K562 (cell line): ENCODE measurements at regions not wholly inside any gene's neighbourhood (a gene's known extent, or its start where the extent isn't known, plus 50 kb on each side); places are given as distances from the start of the nearest gene placed in this dataset.

Experiments
- FOXK2 ChIP-seq, 2 experiments: fragments of 450-650 bp; IDR thresholded peaks in 1 of 2; conservative IDR thresholded peaks in 1 of 2; 2 replicates each; pipeline ENCODE4 v1.6.1; 2016; ENCODE audit warnings: low read depth in 2 of 2, mild to moderate bottlenecking in 1 of 2
- KLF1 ChIP-seq: fragments of 450-650 bp; IDR thresholded peaks from 2 replicates; pipeline ENCODE4 v1.6.1; 2016; ENCODE audit warnings: missing genetic modification characterization, missing compliant biosample characterization
- STAG1 ChIP-seq: sonication (generic); formaldehyde crosslinking; IDR thresholded peaks from 2 replicates; pipeline ENCODE4 v1.5.0; 2020; ENCODE audit warnings: missing genetic modification reagents, borderline replicate concordance
- ZKSCAN8 ChIP-seq: fragments of 200-800 bp; sonication (Bioruptor generic); IDR thresholded peaks from 2 replicates; pipeline ENCODE4 v1.6.1; 2016; ENCODE audit warnings: missing genetic modification characterization, missing compliant biosample characterization
- TF ChIP-seq, protein P1 (sequence below), 2 experiments: fragments of 450-650 bp in 1 of 2; IDR thresholded peaks; 2 replicates each; pipeline ENCODE4 v1.6.1; 2011 to 2017; ENCODE audit warnings: low read depth in 2 of 2, antibody characterized with exemption in 1 of 2, borderline replicate concordance in 1 of 2, low read length in 1 of 2, mild to moderate bottlenecking in 1 of 2, mixed read lengths in 1 of 2; ENCODE audit not compliant: control insufficient read depth in 1 of 2
- TF ChIP-seq, protein P2 (sequence below): fragments of 250-450 bp; sonication (Bioruptor Pico); IDR thresholded peaks from 2 replicates; pipeline ENCODE4 v1.8.0; 2021; ENCODE audit warnings: mild to moderate bottlenecking, moderate library complexity
- TF ChIP-seq, protein P3 (sequence below): sonication (generic); formaldehyde crosslinking; IDR thresholded peaks from 2 replicates; pipeline ENCODE4 v1.8.0; 2022; ENCODE audit warnings: mild to moderate bottlenecking, missing genetic modification reagents

GRCh38 chr10:1802413-1802812, 65.1 kb upstream of the ADARB2 start (continued):
- TF ChIP-seq, protein P1, sequence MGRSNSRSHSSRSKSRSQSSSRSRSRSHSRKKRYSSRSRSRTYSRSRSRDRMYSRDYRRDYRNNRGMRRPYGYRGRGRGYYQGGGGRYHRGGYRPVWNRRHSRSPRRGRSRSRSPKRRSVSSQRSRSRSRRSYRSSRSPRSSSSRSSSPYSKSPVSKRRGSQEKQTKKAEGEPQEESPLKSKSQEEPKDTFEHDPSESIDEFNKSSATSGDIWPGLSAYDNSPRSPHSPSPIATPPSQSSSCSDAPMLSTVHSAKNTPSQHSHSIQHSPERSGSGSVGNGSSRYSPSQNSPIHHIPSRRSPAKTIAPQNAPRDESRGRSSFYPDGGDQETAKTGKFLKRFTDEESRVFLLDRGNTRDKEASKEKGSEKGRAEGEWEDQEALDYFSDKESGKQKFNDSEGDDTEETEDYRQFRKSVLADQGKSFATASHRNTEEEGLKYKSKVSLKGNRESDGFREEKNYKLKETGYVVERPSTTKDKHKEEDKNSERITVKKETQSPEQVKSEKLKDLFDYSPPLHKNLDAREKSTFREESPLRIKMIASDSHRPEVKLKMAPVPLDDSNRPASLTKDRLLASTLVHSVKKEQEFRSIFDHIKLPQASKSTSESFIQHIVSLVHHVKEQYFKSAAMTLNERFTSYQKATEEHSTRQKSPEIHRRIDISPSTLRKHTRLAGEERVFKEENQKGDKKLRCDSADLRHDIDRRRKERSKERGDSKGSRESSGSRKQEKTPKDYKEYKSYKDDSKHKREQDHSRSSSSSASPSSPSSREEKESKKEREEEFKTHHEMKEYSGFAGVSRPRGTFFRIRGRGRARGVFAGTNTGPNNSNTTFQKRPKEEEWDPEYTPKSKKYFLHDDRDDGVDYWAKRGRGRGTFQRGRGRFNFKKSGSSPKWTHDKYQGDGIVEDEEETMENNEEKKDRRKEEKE (IDR thresholded peaks at IDR 0.05; ENCODE audit: borderline replicate concordance in 1 of 2, control insufficient read depth in 1 of 2, low read depth in 2 of 2, low read length in 1 of 2) = no peak
- TF ChIP-seq, protein P2, sequence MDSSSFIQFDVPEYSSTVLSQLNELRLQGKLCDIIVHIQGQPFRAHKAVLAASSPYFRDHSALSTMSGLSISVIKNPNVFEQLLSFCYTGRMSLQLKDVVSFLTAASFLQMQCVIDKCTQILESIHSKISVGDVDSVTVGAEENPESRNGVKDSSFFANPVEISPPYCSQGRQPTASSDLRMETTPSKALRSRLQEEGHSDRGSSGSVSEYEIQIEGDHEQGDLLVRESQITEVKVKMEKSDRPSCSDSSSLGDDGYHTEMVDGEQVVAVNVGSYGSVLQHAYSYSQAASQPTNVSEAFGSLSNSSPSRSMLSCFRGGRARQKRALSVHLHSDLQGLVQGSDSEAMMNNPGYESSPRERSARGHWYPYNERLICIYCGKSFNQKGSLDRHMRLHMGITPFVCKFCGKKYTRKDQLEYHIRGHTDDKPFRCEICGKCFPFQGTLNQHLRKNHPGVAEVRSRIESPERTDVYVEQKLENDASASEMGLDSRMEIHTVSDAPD (CRISPR knock-in tag) = no peak
- TF ChIP-seq, protein P3, sequence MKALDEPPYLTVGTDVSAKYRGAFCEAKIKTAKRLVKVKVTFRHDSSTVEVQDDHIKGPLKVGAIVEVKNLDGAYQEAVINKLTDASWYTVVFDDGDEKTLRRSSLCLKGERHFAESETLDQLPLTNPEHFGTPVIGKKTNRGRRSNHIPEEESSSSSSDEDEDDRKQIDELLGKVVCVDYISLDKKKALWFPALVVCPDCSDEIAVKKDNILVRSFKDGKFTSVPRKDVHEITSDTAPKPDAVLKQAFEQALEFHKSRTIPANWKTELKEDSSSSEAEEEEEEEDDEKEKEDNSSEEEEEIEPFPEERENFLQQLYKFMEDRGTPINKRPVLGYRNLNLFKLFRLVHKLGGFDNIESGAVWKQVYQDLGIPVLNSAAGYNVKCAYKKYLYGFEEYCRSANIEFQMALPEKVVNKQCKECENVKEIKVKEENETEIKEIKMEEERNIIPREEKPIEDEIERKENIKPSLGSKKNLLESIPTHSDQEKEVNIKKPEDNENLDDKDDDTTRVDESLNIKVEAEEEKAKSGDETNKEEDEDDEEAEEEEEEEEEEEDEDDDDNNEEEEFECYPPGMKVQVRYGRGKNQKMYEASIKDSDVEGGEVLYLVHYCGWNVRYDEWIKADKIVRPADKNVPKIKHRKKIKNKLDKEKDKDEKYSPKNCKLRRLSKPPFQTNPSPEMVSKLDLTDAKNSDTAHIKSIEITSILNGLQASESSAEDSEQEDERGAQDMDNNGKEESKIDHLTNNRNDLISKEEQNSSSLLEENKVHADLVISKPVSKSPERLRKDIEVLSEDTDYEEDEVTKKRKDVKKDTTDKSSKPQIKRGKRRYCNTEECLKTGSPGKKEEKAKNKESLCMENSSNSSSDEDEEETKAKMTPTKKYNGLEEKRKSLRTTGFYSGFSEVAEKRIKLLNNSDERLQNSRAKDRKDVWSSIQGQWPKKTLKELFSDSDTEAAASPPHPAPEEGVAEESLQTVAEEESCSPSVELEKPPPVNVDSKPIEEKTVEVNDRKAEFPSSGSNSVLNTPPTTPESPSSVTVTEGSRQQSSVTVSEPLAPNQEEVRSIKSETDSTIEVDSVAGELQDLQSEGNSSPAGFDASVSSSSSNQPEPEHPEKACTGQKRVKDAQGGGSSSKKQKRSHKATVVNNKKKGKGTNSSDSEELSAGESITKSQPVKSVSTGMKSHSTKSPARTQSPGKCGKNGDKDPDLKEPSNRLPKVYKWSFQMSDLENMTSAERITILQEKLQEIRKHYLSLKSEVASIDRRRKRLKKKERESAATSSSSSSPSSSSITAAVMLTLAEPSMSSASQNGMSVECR = no peak
- TF ChIP-seq ZKSCAN8 (CRISPR knock-in tag) = no peak
- TF ChIP-seq STAG1 = no peak
- TF ChIP-seq FOXK2 (conservative IDR thresholded peaks at IDR 0.05 in 1 of 2, IDR thresholded peaks at IDR 0.05 in 1 of 2; ENCODE audit: low read depth in 2 of 2) = no peak
- no peak for TF ChIP-seq KLF1 (tag)
